HCT116 (cell line): ENCODE measurements at regions not wholly inside any gene's neighbourhood (a gene's known extent, or its start where the extent isn't known, plus 50 kb on each side); places are given as distances from the start of the nearest gene placed in this dataset.

ENCODE experiments used
- ATAC-seq: fragments of 200-7000 bp; cut with Tn5 transposase; 2 replicates; pipeline ENCODE4 v1.9.1; 2020; ENCODE audit warnings: mild to moderate bottlenecking, moderate library complexity
- BruUV-seq: library from RNA; stranded (reverse); fragments of 400-500 nt; replicated peaks from 2 replicates; lab custom pipeline; 2021; lab: Mats Ljungman, UMichigan
- CTCF ChIA-PET: fragments of 300-600 bp; sonication (Branson Sonifier 250); formaldehyde crosslinking; loops from one replicate; lab custom pipeline; 2021; ENCODE audit warnings: antibody characterized with exemption; lab: Charles Lee
- POLR2A ChIA-PET: fragments of 300-600, 350-600 bp; sonication (Branson Sonifier 250); formaldehyde crosslinking; loops from one replicate; lab custom pipeline; 2021; ENCODE audit warnings: antibody characterized with exemption; lab: Charles Lee
- RAD21 ChIA-PET, 2 experiments: fragments of 300-600 bp; sonication (Branson Sonifier 250); formaldehyde crosslinking; loops; one replicate each; lab custom pipeline; 2023; ENCODE audit warnings: low total read pairs in 2 of 2; ENCODE audit not compliant: uncharacterized antibody in 2 of 2, unreplicated experiment in 2 of 2, low non-redundant PET in 1 of 2; lab: Charles Lee
- DNase-seq: peaks from one replicate; pipeline ENCODE4 v3.0.0-alpha.2; 2010; ENCODE audit warnings: low read depth, low spot score
- H2AFZ ChIP-seq: fragments of 200-600 bp; shearing (Covaris generic), sonication (generic); 2 replicates; pipeline ENCODE4 v1.6.1; 2017; ENCODE audit warnings: low read depth, mixed run types, mixed read lengths, antibody characterized with exemption, low read length; ENCODE audit not compliant: poor library complexity, severe bottlenecking
- H3K27ac ChIP-seq: 2 replicates; pipeline ENCODE4 v1.5.1; 2012; ENCODE audit warnings: low read depth, low read length
- H3K27me3 ChIP-seq: fragments of 200-600 bp; sonication (generic); 2 replicates; pipeline ENCODE4 v1.6.1; 2016; ENCODE audit warnings: mixed run types, low read length, mixed read lengths; ENCODE audit not compliant: insufficient read depth
- H3K36me3 ChIP-seq, 2 experiments: fragments of 200-500 bp in 1 of 2; fragments of 200-600 bp in 1 of 2; sonication (Bioruptor generic) in 1 of 2; sonication (generic) in 1 of 2; 2 replicates each; pipeline versions ENCODE4 v1.5.1 to v1.6.1; 2014 to 2016; ENCODE audit warnings: low read length in 2 of 2, inconsistent platforms in 1 of 2, mixed read lengths in 1 of 2, mixed run types in 1 of 2; ENCODE audit not compliant: insufficient read depth in 2 of 2, control insufficient read depth in 1 of 2
- H3K4me1 ChIP-seq, 2 experiments: fragments of 200-600 bp in 1 of 2; sonication (generic) in 1 of 2; 2 replicates each; pipeline versions ENCODE4 v1.5.1 to v1.6.1; 2012 to 2017; ENCODE audit warnings: low read length in 2 of 2, inconsistent platforms in 1 of 2, mild to moderate bottlenecking in 1 of 2, mixed read lengths in 1 of 2, mixed run types in 1 of 2, moderate library complexity in 1 of 2; ENCODE audit not compliant: insufficient read depth in 2 of 2, control insufficient read depth in 1 of 2
- H3K4me2 ChIP-seq: fragments of 200-600 bp; sonication (generic); 2 replicates; pipeline ENCODE4 v1.6.1; 2017; ENCODE audit warnings: mixed run types, low read length, mixed read lengths
- H3K4me3 ChIP-seq, 2 experiments: fragments of 200-600 bp in 1 of 2; sonication (generic) in 1 of 2; replicated peaks in 1 of 2; 2 replicates each; pipeline ENCODE4 v1.5.1; 2011 to 2016; ENCODE audit warnings: low read length in 2 of 2, control low read depth in 1 of 2, low read depth in 1 of 2, mild to moderate bottlenecking in 1 of 2, mixed read lengths in 1 of 2, mixed run types in 1 of 2
- H3K79me2 ChIP-seq: fragments of 200-600 bp; sonication (generic); 2 replicates; pipeline ENCODE4 v1.6.1; 2017; ENCODE audit warnings: mild to moderate bottlenecking, mixed run types, low read length, moderate library complexity, mixed read lengths; ENCODE audit not compliant: insufficient read depth
- H3K9ac ChIP-seq: fragments of 200-600 bp; sonication (generic); 2 replicates; pipeline ENCODE4 v1.6.1; 2016; ENCODE audit warnings: low read length, mixed read lengths
- H3K9me2 ChIP-seq: fragments of 200-600 bp; sonication (generic), shearing (Covaris generic); 2 replicates; pipeline ENCODE4 v1.6.1; 2017; ENCODE audit warnings: mixed run types, mild to moderate bottlenecking, moderate library complexity; ENCODE audit not compliant: insufficient read depth
- H3K9me3 ChIP-seq, 2 experiments: fragments of 200-500 bp in 1 of 2; fragments of 200-600 bp in 1 of 2; sonication (Bioruptor generic) in 1 of 2; sonication (generic) in 1 of 2; 2 replicates each; pipeline ENCODE4 v1.6.1; 2014 to 2017; ENCODE audit warnings: low read length in 2 of 2, mixed read lengths in 2 of 2, inconsistent platforms in 1 of 2, low read depth in 1 of 2, mild to moderate bottlenecking in 1 of 2, mixed run types in 1 of 2, moderate library complexity in 1 of 2; ENCODE audit not compliant: control insufficient read depth in 1 of 2, insufficient read depth in 1 of 2
- H4K20me1 ChIP-seq: fragments of 200-600 bp; sonication (generic), shearing (Covaris generic); 2 replicates; pipeline ENCODE4 v1.6.1; 2017; ENCODE audit warnings: mixed run types, mild to moderate bottlenecking, moderate library complexity; ENCODE audit not compliant: insufficient read depth
- ATF3 ChIP-seq: IDR thresholded peaks from 2 replicates; pipeline ENCODE4 v1.6.1; 2012
- CEBPB ChIP-seq: IDR thresholded peaks from 2 replicates; pipeline ENCODE4 v1.6.1; 2012; ENCODE audit warnings: low read depth
- CTCF ChIP-seq, 3 experiments: fragments of 200-600 bp in 1 of 3; sonication (generic) in 1 of 3; IDR thresholded peaks in 2 of 3; conservative IDR thresholded peaks in 1 of 3; 2 replicates each; pipeline ENCODE4 v1.5.1; 2012 to 2017; ENCODE audit warnings: low read depth in 2 of 3, low read length in 2 of 3, antibody characterized with exemption in 1 of 3, borderline replicate concordance in 1 of 3, control low read depth in 1 of 3, mild to moderate bottlenecking in 1 of 3, mixed read lengths in 1 of 3, mixed run types in 1 of 3, moderate library complexity in 1 of 3; ENCODE audit not compliant: insufficient read depth in 1 of 3
- EZH2 ChIP-seq: fragments of 200-600 bp; sonication (generic); IDR thresholded peaks from 2 replicates; pipeline ENCODE4 v1.6.1; 2017; ENCODE audit warnings: antibody characterized with exemption, mixed run types
- EZH2phosphoT487 ChIP-seq: fragments of 200-600 bp; IDR thresholded peaks from 2 replicates; pipeline ENCODE4 v1.6.1; 2018; ENCODE audit warnings: antibody characterized with exemption, borderline replicate concordance
- MAX ChIP-seq: IDR thresholded peaks from 2 replicates; pipeline ENCODE4 v1.6.1; 2012
- POLR2A ChIP-seq: IDR thresholded peaks from 2 replicates; pipeline ENCODE4 v1.7.0; 2011; ENCODE audit warnings: borderline replicate concordance; ENCODE audit not compliant: insufficient read depth, insufficient read length; ENCODE audit errors: extremely low read depth
- POLR2AphosphoS5 ChIP-seq: IDR thresholded peaks from 2 replicates; pipeline ENCODE4 v1.6.1; 2011; ENCODE audit warnings: mild to moderate bottlenecking, low read depth, low read length, moderate library complexity
- REST ChIP-seq: IDR thresholded peaks from 2 replicates; pipeline ENCODE4 v1.6.1; 2012; ENCODE audit warnings: low read depth
- SIN3A ChIP-seq: IDR thresholded peaks from 2 replicates; pipeline ENCODE4 v1.6.1; 2012; ENCODE audit warnings: low read depth
- YY1 ChIP-seq: IDR thresholded peaks from 2 replicates; pipeline ENCODE4 v1.6.1; 2011; ENCODE audit warnings: low read length, low read depth, moderate library complexity, mild to moderate bottlenecking; ENCODE audit not compliant: insufficient replicate concordance; ENCODE audit errors: extremely low read depth
- intact Hi-C: fragments of 100-400 bp; cut with micrococcal nuclease; formaldehyde crosslinking; loops from 2 replicates; pipeline ENCODE4 v1.10.0; 2022

GRCh38 chr6:27706431-27706830, 205.8 kb downstream of the OR2B2 start:
- peaks cover 38 to 59% of the 10 kb centered on the region in 2 experiments; a peak in 3 of 4 replicates for H3K36me3 ChIP-seq
- no peak overlapping the region for H3K4me2 ChIP-seq
- ChIA-PET CTCF (no interaction called here), RAD21 (no interaction called here), POLR2A (no interaction called here)
- H3K27me3 ChIP-seq, result no peaks in the 10 kb centered on the region
- H3K9ac ChIP-seq, result no peak overlapping the region
- TF ChIP-seq CTCF (IDR thresholded peaks at IDR 0.05 in 2 of 3, conservative IDR thresholded peaks at IDR 0.05 in 1 of 3; ENCODE audit: borderline replicate concordance in 1 of 3, insufficient read depth in 1 of 3, low read depth in 2 of 3, low read length in 2 of 3) (no peak), SIN3A (no peak), EZH2phosphoT487 (no peak), POLR2A (no peak), EZH2 (no peak), CEBPB (no peak), MAX (no peak), YY1 (no peak), POLR2AphosphoS5 (no peak), ATF3 (no peak), REST (no peak)
- H3K4me1 ChIP-seq, result no peaks in the 10 kb centered on the region
- H3K27ac ChIP-seq, result no peak overlapping the region
- ATAC-seq (no peak), DNase-seq (no peak)
- intact Hi-C loops, result no loop called here
- H4K20me1 ChIP-seq, result no peaks in the 10 kb centered on the region
- H3K9me3 ChIP-seq, result no peaks in the 10 kb centered on the region
- peaks cover 8% of the 10 kb centered on the region; the same call in 1 of the 2 replicates for H3K79me2 ChIP-seq
- no peaks in the 10 kb centered on the region for H3K9me2 ChIP-seq
- H3K4me3 ChIP-seq, result no peak overlapping the region
- H2AFZ ChIP-seq, result no peak overlapping the region
- no TSS peak for BruUV-seq
